Peyer's patch (tissue), 4 donors: ENCODE measurements at regions not wholly inside any gene's neighbourhood (a gene's known extent, or its start where the extent isn't known, plus 50 kb on each side); places are given as distances from the start of the nearest gene placed in this dataset.

Experiments
- DNase-seq, 3 donors: peaks; one replicate each; pipeline ENCODE4 v3.0.0-alpha.2; 2017 to 2019
- H3K27ac ChIP-seq, 4 donors: fragments of 200-600 bp; sonication (generic); one replicate each; pipeline ENCODE4 v1.5.1; 2016 to 2019
- H3K27me3 ChIP-seq, 2 donors: fragments of 200-600 bp; sonication (generic); one replicate each; pipeline ENCODE4 v1.5.1; 2019
- H3K36me3 ChIP-seq, 3 donors: fragments of 200-600 bp; sonication (generic); one replicate each; pipeline ENCODE4 v1.5.1; 2016 to 2019
- H3K4me1 ChIP-seq, 4 donors: fragments of 200-600 bp; sonication (generic); one replicate each; pipeline ENCODE4 v1.5.1; 2016 to 2019
- H3K4me3 ChIP-seq, 4 donors: fragments of 200-600 bp; sonication (generic); 1 replicate in 3 of 4; 2 replicates in 1 of 4; pipeline ENCODE4 v1.5.1; 2016 to 2019; ENCODE audit warnings: mild to moderate bottlenecking in 1 of 4
- H3K9me3 ChIP-seq, 4 donors: fragments of 200-600 bp; sonication (generic); one replicate each; pipeline ENCODE4 v1.5.1; 2016 to 2019; ENCODE audit warnings: mild to moderate bottlenecking in 1 of 4
- CTCF ChIP-seq, 6 experiments: fragments of 450-650 bp in 4 of 6; fragments of 200-600 bp in 2 of 6; sonication (generic) in 1 of 6; IDR thresholded peaks; one replicate each; pipeline ENCODE4 v1.5.1; 2017 to 2019; ENCODE audit warnings: antibody characterized with exemption in 6 of 6, mild to moderate bottlenecking in 3 of 6, moderate library complexity in 1 of 6
- POLR2A ChIP-seq, 2 donors: fragments of 450-650 bp; IDR thresholded peaks; one replicate each; pipeline ENCODE4 v1.5.1; 2017; ENCODE audit warnings: antibody characterized with exemption in 2 of 2, mild to moderate bottlenecking in 2 of 2, moderate library complexity in 2 of 2

- Histone ChIP-seq H3K9me3 (peaks cover 0 to 7% (median 0%) of the 10 kb centered on the region in 4 donors), H3K27me3 (no peaks in the 10 kb centered on the region), H3K4me1 (no peaks in the 10 kb centered on the region), H3K4me3 (no peak overlapping the region), H3K36me3 (no peaks in the 10 kb centered on the region), H3K27ac (no peak overlapping the region)
- DNase-seq = no peak
- TF ChIP-seq POLR2A (IDR thresholded peaks at IDR 0.05) (no peak), CTCF (IDR thresholded peaks at IDR 0.05) (no peak)
These were observed 104.6 kb downstream of the AMY1C start for GRCh38 chr1:103854279-103854678.

- no peak for DNase-seq
- Histone ChIP-seq H3K4me1 (no peaks in the 10 kb centered on the region), H3K27me3 (no peaks in the 10 kb centered on the region), H3K36me3 (no peaks in the 10 kb centered on the region), H3K4me3 (no peak overlapping the region), H3K9me3 (no peaks in the 10 kb centered on the region), H3K27ac (no peak overlapping the region)
- no peak for TF ChIP-seq POLR2A (IDR thresholded peaks at IDR 0.05)
- TF ChIP-seq CTCF (IDR thresholded peaks at IDR 0.05) = no peak
These were observed 110.0 kb downstream of the AMY1C start for GRCh38 chr1:103859721-103860120.

- no peak for DNase-seq
- Histone ChIP-seq H3K36me3 (no peaks in the 10 kb centered on the region), H3K27me3 (no peaks in the 10 kb centered on the region), H3K27ac (no peak overlapping the region), H3K4me1 (no peaks in the 10 kb centered on the region), H3K9me3 (no peaks in the 10 kb centered on the region), H3K4me3 (no peak overlapping the region)
- TF ChIP-seq POLR2A (IDR thresholded peaks at IDR 0.05) (no peak), CTCF (IDR thresholded peaks at IDR 0.05) (no peak)
These were observed 149.1 kb downstream of the AMY1C start for GRCh38 chr1:103898576-103899345.

- H3K4me3 ChIP-seq = no peak overlapping the region
- TF ChIP-seq CTCF (IDR thresholded peaks at IDR 0.05) = no peak
- no peak for TF ChIP-seq POLR2A (IDR thresholded peaks at IDR 0.05)
- DNase-seq = no peak
- H3K27me3 ChIP-seq = no peaks in the 10 kb centered on the region
- no peak overlapping the region for H3K27ac ChIP-seq
- H3K9me3 ChIP-seq = no peaks in the 10 kb centered on the region
- H3K36me3 ChIP-seq = no peaks in the 10 kb centered on the region
- no peaks in the 10 kb centered on the region for H3K4me1 ChIP-seq
These were observed 150.3 kb downstream of the AMY1C start for GRCh38 chr1:103900005-103900404.

- Histone ChIP-seq H3K9me3 (no peaks in the 10 kb centered on the region), H3K27me3 (no peaks in the 10 kb centered on the region), H3K27ac (no peak overlapping the region), H3K4me3 (no peak overlapping the region), H3K4me1 (no peaks in the 10 kb centered on the region), H3K36me3 (no peaks in the 10 kb centered on the region)
- DNase-seq = no peak
- TF ChIP-seq CTCF (IDR thresholded peaks at IDR 0.05) (no peak), POLR2A (IDR thresholded peaks at IDR 0.05) (no peak)
These were observed 151.4 kb downstream of the AMY1C start for GRCh38 chr1:103901072-103901471.
